Heart right ventricle (tissue), 16 donors: ENCODE measurements at regions not wholly inside any gene's neighbourhood (a gene's known extent, or its start where the extent isn't known, plus 50 kb on each side); places are given as distances from the start of the nearest gene placed in this dataset.
A peak's percentile ranks its signal among the peaks of the same experiment; 100 is the strongest.

ENCODE experiments used
- ATAC-seq, 8 donors: fragments of 200-7000 bp; cut with Tn5 transposase; one replicate each; pipeline ENCODE4 v1.9.1; 2020; ENCODE audit warnings: mild to moderate bottlenecking in 8 of 8, moderate library complexity in 8 of 8, moderate number of reproducible peaks in 1 of 8
- DNase-seq, 2 donors: peaks; one replicate each; pipeline ENCODE4 v3.0.0-alpha.2; 2020
- H3K27ac ChIP-seq, 10 donors: fragments of 200-600 bp; sonication (generic) in 2 of 10; one replicate each; pipeline versions ENCODE4 v1.5.0 to v1.8.0; 2020 to 2022; ENCODE audit warnings: mild to moderate bottlenecking in 3 of 10
- H3K27me3 ChIP-seq, 7 donors: fragments of 200-600 bp; one replicate each; pipeline ENCODE4 v1.8.0; 2021 to 2022; ENCODE audit warnings: mild to moderate bottlenecking in 2 of 7
- H3K36me3 ChIP-seq, 9 donors: fragments of 200-600 bp; sonication (generic) in 1 of 9; one replicate each; pipeline versions ENCODE4 v1.5.0 to v1.8.0; 2020 to 2022; ENCODE audit warnings: mild to moderate bottlenecking in 2 of 9
- H3K4me1 ChIP-seq, 9 donors: fragments of 200-600 bp; sonication (generic) in 1 of 9; one replicate each; pipeline versions ENCODE4 v1.5.0 to v1.8.0; 2020 to 2022; ENCODE audit warnings: mild to moderate bottlenecking in 4 of 9
- H3K4me3 ChIP-seq, 10 donors: fragments of 200-600 bp; sonication (generic) in 2 of 10; one replicate each; pipeline versions ENCODE4 v1.5.0 to v1.8.0; 2020 to 2022; ENCODE audit warnings: mild to moderate bottlenecking in 7 of 10, moderate library complexity in 2 of 10
- H3K9me3 ChIP-seq, 11 donors: fragments of 200-600 bp in 10 of 11; sonication (generic) in 2 of 11; one replicate each; pipeline versions ENCODE4 v1.5.0 to v1.8.0; 2013 to 2022; ENCODE audit warnings: mild to moderate bottlenecking in 2 of 11, control low read depth in 1 of 11, moderate library complexity in 1 of 11
- CTCF ChIP-seq, 9 donors: fragments of 200-600 bp; sonication (generic) in 2 of 9; IDR thresholded peaks; one replicate each; pipeline versions ENCODE4 v1.5.0 to v1.8.0; 2021 to 2022; ENCODE audit warnings: antibody characterized with exemption in 9 of 9, mild to moderate bottlenecking in 5 of 9, moderate library complexity in 1 of 9
- WGBS, 2 donors: extraction: QIAGEN DNeasy Blood & Tissue Kit; methylation state at CpG; one replicate each; pipeline ENCODE4 v1.1.7; 2013; ENCODE audit warnings: inconsistent platforms in 1 of 2; 5-methylcytosine and 5-hydroxymethylcytosine counted together
- intact Hi-C, 10 donors: fragments of 100-400 bp; cut with DNase I; formaldehyde crosslinking; loops; one replicate each; pipeline versions ENCODE4 v1.11.1 to v1.14.2; 2022
- donor health status: Arrhythmogenic right ventricular cardiomyopathy.
- donor health status: ischemic (EF 13 %, LVEDD 7.1; RV severe dilation, severe dysfunction).
- donor health status: healthy with polysubstance abuse.
- donor health status: DM: no; HTN: yes; CAD: no.
- donor health status: DM: no; HTN: no; CAD: no.
- donor health status: ischemic (EF 25% LVEDD 6.9; RV normal size, moderate dysfunction).
- donor health status: ischemic (EF 25% LVEDD 5.7; RV mildly dilated, moderate dysfunction).
- donor health status: healthy.
- donor health status: DM: yes; HTN: yes; CAD: no.
- donor health status: Ischemic cardiomyopathy.
- donor health status: ischemic (EF 35%, LVEDD 5.7; RV mildly dilated, moderate dysfunction).
- donor health status: nonischemic (EF 11% LVEDD 7.7; RV severe dilation, severe dysfunction).
- donor health status: DM: yes; HTN: yes; CAD: no.
- donor health status: PGD.
- donor health status: ischemic (EF 29% LVEDD 5.4; RV normal size, mild dysfunction).
- donor health status: nonischemic (EF 23%, LVEDD 6.1; RV moderate dilation, normal function).

GRCh38 chr10:62613424-62613823 is 191.1 kb upstream of the ADO start:
- TF ChIP-seq CTCF (IDR thresholded peaks at IDR 0.05): no peak
- no peak for ATAC-seq
- H3K4me1 ChIP-seq: peaks cover 0 to 35% (median 0%) of the 10 kb centered on the region in 9 donors
- no peak overlapping the region for H3K4me3 ChIP-seq
- no peak for DNase-seq
- WGBS, 2 donors: 64 to 68% methylated on average over 6 of the region's 6 CpGs
- intact Hi-C loops: loop anchor here in 6 of 10 donors (5.0 to 10.0 kb wide), 6 partner anchors 201 to 544 kb away; partner anchors contain the start of gene EGR2 (in 3 of the 6)
- H3K36me3 ChIP-seq: no peaks in the 10 kb centered on the region
- no peak overlapping the region for H3K27ac ChIP-seq
- no peaks in the 10 kb centered on the region for H3K9me3 ChIP-seq
- H3K27me3 ChIP-seq: peaks cover 0 to 9% (median 0%) of the 10 kb centered on the region in 7 donors

- H3K9me3 ChIP-seq: no peaks in the 10 kb centered on the region
- ATAC-seq: no peak
- H3K27me3 ChIP-seq: peaks cover 0 to 9% (median 0%) of the 10 kb centered on the region in 7 donors
- 96 to 97% methylated on average over 1 of the region's 1 CpG for WGBS, 2 donors
- no peak overlapping the region for H3K27ac ChIP-seq
- intact Hi-C loops: loop anchor here in 6 of 10 donors (5.0 to 10.0 kb wide), 6 partner anchors 201 to 543 kb away; partner anchors contain the start of gene EGR2 (in 3 of the 6)
- H3K36me3 ChIP-seq: no peaks in the 10 kb centered on the region
- no peak overlapping the region for H3K4me3 ChIP-seq
- peaks cover 0 to 39% (median 0%) of the 10 kb centered on the region in 9 donors for H3K4me1 ChIP-seq
- no peak for TF ChIP-seq CTCF (IDR thresholded peaks at IDR 0.05)
- no peak for DNase-seq
Observed at GRCh38 chr10:62613859-62614258, 190.7 kb upstream of the ADO start.

- TF ChIP-seq CTCF (IDR thresholded peaks at IDR 0.05): no peak
- no peak for DNase-seq
- H3K4me1 ChIP-seq: peaks cover 0 to 46% (median 0%) of the 10 kb centered on the region in 9 donors
- H3K27me3 ChIP-seq: peaks cover 0 to 4% (median 0%) of the 10 kb centered on the region in 7 donors
- H3K4me3 ChIP-seq: no peak overlapping the region
- H3K27ac ChIP-seq: no peak overlapping the region
- H3K9me3 ChIP-seq: no peaks in the 10 kb centered on the region
- WGBS, 2 donors: 91 to 92% methylated on average over 11 of the region's 11 CpGs
- intact Hi-C loops: loop anchor here in 6 of 10 donors (5.0 to 10.0 kb wide), 6 partner anchors 200 to 543 kb away; partner anchors contain the start of gene EGR2 (in 3 of the 6)
- ATAC-seq: peak in 1 of 8 donors; percentile 26
- no peaks in the 10 kb centered on the region for H3K36me3 ChIP-seq
Observed at GRCh38 chr10:62614389-62615157, 189.9 kb upstream of the ADO start.

- peak overlapping the region in 1 of 10 donors; percentile 74 for H3K27ac ChIP-seq
- intact Hi-C loops: loop anchor here in 2 of 10 donors (10.0 kb wide), 2 partner anchors 198 to 538 kb away; partner anchors contain the start of gene EGR2 (in 1 of the 2)
- H3K27me3 ChIP-seq: no peaks in the 10 kb centered on the region
- DNase-seq: no peak
- ATAC-seq: no peak
- no peak overlapping the region for H3K4me3 ChIP-seq
- WGBS, 2 donors: 92 to 94% methylated on average over 2 of the region's 2 CpGs
- TF ChIP-seq CTCF (IDR thresholded peaks at IDR 0.05): no peak
- peaks cover 0 to 61% (median 0%) of the 10 kb centered on the region in 9 donors for H3K4me1 ChIP-seq
- H3K9me3 ChIP-seq: no peaks in the 10 kb centered on the region
- no peaks in the 10 kb centered on the region for H3K36me3 ChIP-seq
Observed at GRCh38 chr10:62616885-62617590, 187.5 kb upstream of the ADO start.
